GM03348 (cell line): ENCODE measurements at regions not wholly inside any gene's neighbourhood (a gene's known extent, or its start where the extent isn't known, plus 50 kb on each side); places are given as distances from the start of the nearest gene placed in this dataset.

Experiments
- DNase-seq: peaks from one replicate; pipeline ENCODE4 v3.0.0; 2012; ENCODE audit warnings: low spot score

DNA sequence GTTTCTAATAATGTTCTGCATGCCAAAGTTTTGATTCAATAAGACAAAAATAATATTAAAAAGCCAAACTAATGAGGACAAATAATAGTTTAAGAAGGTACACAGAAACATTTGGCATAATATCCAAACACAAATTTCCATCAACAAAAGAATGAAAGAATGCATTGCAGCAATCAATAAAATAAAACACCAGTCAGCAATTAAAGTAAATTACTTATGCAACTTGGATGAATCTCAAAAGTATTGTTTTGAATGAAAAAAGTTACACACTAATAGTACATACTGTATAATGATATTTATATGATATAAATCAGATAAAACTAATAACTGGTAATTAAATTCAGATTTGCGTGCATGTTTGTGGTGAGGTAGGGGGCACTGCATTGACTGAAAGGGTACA, 285.5 kb upstream of the PCDH10 start:
- DNase-seq, result no peak

DNA sequence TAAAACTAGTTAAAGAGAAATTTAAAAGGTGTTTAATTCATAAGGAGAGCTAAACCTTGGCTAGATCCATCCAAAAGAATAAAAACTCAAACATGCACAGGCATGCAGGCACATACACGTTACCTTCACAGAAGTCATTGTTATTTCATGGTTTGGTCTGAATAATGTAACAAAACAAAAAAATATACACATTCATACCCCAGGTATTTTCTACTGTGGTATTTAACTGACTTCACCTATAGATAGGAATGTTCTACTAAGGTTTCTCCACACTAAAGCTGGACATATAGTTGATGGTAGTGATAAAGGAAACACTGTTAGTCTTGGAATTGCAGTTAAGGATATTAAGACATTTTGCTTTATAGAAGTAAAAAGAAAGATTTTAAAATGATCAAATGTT, 283.6 kb upstream of the PCDH10 start:
- DNase-seq, result no peak

DNA sequence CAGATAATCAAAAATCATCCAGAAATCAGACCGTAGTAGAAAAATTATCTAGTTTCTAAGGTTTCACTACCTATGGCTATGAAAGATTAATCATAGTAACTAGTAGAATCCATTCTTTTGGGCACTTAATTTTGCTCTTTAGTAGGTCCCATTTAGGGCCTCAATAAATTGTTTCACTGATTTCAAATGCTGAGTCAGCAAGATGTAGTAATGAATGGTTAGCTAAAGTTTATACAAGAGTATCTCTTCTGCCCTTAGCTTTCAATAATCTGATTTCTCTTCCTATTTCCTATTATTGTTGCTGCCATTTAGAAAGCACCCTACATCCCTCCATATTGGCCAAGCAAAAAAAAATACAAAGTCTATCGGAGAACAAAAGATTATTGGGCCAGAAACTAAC, 283.2 kb upstream of the PCDH10 start:
- DNase-seq, result no peak

DNA sequence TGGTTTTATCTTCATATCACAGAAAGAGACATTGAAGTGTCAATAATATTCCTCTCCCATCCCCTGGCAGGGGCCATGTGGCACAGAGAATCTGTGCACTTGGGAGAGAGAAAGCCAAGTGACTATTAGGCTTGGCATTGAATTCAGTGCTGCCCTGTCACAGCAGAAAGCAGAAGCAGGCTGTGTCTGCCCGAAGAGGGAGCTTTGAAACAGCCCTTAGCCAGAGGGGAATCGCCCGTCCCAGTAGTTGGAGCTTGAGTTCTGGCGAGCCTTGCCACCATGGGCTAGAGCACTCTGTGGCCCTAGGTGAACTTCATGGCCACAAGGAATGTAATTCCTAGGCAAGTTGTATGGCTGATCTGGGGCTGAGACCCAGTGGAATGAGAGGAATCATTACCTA, 282.5 kb upstream of the PCDH10 start:
- no peak for DNase-seq

DNA sequence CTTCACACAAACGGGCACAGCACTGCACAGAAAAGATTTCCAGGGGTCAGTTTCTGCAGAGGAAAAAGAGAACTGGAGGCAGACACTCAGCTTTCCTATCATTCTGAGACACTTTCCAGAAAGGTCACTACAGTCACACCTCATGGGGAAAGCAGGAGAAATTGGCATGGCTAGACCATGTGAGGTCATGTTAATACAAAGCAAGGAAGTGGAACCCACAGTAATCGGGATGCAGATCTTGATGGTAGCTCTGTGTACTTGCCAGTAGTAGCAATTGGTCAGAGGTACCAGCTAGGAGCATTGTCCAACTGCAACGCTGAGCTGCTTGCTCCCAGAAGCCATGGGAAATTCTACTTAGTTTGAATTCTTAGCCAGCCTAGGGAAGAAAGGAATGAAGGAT, 255.3 kb upstream of the PCDH10 start:
- no peak for DNase-seq

DNA sequence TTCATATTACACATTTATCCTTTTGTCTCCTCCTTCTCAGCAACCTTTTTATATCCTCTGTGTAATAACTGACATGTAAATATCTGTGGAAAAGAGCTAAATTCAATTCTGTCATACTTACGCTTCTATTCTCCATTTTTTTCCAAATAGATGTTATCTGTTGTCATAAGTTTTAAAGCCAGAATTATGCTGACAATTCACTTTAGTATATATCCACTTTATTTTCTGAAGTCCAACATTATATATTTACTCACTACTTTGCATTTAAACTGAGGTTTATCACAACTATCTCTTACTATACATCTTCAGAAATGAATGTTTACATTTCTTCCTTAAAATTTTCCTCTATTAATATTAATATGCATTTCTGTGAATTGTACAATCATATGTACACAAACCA, 247.9 kb upstream of the PCDH10 start:
- no peak for DNase-seq

DNA sequence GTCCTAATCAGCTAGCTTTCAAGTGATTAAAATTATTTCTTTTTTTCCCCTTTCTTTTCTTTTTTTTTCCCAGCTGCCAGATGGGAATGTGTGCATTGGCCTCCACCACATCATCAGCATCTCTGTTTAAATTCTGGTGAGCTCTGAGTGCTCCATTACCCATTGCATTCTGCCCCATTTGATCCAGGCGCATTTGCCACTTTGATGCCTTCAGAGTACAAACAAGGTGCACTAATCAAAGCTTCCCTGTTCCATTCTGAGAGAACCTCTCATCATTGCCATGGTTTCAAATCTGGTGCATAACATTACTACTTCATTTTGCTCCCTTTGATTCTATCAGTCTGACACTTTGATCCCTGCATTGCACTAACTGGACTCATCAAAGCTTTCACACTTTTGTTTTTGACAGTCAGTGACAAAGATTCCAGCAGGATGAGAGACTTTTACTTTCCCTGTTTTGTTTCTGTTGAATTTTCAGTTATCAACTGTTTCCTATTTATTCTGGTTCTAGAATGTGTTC, 238.8 kb upstream of the PCDH10 start:
- DNase-seq, result no peak

DNA sequence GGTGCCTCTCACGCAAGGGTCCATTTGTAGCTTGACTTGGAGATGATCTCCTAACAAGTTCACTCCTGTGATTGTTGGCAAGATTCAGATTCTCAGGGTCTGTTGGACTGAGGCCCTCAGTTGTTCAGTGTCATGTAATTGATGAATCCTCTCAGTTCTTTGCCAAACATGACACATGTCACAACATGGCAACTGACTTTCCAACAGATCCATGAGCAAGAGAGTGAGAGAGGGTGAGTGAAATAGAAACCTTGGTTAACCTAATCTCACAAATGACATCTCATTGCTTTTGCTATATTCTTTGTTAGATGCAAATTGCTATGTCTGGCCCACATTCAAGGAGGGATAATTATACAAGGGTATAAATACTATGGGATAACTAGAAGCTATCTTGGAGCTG, 231.0 kb upstream of the PCDH10 start:
- DNase-seq, result no peak

DNA sequence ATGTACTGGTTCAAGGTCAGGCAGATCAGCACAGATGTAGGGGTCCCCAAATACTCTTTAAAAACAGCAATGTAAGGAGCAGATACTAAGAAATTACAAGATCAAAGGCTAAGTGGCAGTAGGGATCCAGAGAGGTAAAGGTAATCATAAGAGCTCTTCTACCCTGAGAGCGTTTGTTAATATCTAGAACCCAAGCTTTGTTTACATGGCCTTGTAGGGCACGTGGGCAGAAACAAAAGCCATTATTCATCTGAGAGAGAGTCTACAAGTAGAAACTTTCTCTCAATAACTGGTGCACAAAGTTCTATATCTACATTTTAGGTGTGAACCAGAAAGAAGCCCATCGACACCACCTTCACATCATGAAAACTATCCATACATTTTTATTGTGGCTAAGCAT, 225.6 kb upstream of the PCDH10 start:
- no peak for DNase-seq

DNA sequence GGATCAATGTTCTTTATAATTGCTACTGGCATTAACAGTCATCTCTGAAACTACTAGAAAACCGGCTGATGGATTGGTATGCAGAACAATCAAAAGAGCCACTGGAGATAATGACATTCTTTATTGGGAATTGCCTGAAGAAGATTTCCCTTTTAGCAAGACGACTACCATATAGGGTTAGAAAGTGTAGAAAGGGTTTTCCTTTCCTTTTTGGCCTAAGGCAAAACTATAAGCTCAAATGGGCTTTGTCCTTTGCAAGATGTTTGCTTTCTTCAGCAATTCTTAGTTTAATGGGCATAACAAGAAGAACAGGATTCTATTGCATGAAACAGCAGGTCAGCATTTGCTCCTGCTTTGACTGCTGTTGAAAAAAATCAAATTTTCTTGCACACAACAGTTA, 214.2 kb upstream of the PCDH10 start:
- no peak for DNase-seq

DNA sequence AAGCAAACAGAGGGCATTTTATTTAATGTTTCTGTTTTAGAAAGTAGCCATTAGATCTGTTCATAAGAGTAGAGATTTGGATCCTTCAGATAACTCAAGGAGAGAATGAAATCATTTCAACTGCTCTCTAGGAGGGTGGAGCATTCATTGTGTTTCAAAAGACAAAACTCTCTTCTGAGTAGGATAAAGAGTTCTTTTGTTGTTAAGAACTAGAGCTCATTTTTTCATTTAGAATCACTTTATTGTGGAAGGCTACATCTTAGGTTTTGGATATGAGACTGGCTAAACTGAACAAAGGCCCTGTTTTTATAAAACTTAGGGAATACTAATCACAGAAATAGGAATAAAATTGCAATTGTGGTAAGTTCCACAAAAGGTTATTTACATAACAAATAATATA, 193.9 kb upstream of the PCDH10 start:
- DNase-seq, result no peak

DNA sequence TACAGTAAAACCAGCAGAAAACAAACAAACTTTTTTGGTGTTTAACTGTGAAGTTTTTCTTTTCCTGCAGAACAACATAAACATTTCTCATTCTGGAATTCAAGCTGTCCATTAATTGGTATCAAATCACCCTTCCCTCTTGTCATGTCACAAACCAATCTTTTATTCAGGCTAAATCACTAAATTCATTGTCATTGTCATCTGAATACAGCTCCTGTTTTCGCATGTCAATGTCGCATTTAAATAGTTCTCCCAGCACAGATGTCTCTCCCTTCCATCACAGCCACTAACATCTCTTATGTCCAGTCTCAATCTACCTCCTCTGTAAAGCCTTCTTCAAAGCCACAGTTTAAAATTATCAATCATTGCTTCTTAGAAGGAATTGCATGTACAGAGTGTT, 192.1 kb upstream of the PCDH10 start:
- DNase-seq, result no peak

DNA sequence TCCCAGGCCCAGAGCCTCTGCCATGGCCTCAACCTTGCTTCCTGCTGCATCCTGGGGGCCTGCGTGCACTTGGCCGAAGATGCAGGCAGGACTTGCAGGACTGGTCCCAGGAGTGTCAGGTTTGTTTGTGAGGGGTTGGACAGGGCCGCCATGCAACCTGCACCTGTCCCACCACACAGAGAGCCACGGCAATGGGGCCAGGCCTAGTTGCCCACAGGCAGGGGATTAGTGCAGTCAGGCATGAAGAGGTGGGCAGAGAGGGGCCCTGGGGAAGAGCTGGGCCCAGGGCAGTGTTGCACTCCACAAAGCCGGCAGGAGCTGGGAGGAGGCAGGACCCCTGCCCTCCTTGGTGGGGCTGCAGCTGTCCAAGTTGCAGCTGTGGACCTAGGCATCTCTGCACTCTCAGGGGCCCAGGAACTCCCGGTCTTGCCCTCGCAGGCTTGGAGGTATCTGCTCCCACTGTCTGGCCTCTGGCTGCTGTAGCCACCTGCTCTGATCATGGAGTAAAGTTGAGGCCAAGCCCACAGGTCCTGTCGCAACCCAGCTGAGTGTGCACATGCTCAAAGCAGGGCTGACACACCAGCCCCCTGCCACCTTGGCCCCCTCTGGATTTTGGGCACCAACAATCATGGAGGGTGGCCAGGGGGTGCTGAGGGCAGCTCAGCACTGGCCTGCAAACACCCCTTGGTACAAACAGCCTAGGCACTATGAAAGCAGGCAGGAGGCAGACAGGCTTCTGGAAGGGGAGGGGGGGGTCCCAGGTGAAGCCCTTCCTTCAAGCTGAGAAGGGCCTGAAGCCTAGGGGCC, 190.4 kb upstream of the PCDH10 start:
- no peak for DNase-seq

DNA sequence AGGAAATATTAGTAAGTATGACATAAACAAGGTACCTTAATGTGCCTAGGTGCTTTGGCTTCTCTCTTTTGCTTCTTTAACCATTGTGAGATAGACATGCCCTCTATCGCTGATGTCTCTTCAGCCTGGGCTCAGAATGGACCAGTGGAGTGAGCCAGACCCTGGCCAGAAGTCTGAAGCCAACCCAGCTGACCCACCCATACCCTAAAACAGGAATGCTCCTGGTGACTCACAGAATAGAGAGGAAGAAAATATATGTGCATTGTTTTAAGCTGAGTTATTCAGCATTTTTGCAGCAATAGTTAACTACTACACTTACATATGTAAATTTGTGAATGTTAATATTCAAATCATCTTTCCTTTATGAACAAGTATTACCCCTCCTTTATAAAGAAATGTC, 167.5 kb upstream of the PCDH10 start:
- no peak for DNase-seq

DNA sequence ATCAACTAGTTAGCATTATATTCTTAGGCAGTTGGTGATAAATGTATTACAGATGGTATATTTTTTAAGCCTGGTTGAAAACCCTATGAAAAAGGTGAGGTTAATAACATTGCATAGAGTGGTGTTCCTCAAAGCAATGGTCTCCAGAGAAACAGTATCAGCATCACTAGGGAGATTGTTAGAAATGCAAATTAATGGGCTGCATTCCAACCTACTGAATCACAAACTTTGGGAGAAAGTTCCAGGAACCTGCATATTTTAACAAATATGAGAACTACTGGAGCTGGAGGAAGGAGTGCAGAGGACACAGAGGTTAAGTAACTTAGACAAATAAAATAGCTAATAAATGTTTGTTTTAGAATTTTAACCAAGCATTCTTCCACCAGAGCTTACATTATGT, 166.9 kb upstream of the PCDH10 start:
- DNase-seq, result no peak

DNA sequence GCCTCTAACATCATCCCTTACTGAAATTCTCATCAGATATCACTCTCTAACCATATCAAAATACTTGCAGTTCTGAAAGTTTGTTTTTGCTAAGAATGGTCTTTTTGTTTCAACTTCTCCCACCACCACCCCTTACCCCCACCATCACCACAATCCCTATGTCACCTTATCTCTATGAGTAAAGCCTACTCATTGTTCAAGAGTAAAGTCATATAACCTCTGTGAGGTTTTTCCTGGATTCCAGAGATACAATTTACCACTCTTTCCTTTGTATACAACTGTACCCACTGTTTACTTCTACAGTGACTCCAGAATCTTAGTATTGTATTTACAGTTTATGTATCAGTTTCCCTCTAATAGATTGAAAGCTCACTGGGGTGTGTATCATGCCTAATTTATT, 158.0 kb upstream of the PCDH10 start:
- DNase-seq, result no peak

DNA sequence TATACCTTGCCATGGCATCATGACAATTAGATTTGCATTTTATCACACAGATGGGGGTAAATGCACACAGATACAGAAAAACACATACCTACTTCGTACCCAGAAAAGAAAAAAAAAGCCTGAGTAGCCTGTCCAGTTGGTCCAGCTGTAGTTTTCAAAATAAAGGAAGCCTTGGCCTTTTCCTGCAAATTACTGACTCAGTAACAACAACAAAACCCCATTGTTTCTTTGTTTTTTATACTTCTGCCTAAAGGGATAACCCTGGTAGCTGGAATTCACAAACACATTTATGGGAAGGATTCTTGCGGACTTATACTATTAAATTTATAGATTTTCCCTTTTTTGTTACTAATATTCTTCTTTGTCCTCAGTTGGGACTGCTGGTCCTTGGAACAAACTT, 156.4 kb upstream of the PCDH10 start:
- no peak for DNase-seq

DNA sequence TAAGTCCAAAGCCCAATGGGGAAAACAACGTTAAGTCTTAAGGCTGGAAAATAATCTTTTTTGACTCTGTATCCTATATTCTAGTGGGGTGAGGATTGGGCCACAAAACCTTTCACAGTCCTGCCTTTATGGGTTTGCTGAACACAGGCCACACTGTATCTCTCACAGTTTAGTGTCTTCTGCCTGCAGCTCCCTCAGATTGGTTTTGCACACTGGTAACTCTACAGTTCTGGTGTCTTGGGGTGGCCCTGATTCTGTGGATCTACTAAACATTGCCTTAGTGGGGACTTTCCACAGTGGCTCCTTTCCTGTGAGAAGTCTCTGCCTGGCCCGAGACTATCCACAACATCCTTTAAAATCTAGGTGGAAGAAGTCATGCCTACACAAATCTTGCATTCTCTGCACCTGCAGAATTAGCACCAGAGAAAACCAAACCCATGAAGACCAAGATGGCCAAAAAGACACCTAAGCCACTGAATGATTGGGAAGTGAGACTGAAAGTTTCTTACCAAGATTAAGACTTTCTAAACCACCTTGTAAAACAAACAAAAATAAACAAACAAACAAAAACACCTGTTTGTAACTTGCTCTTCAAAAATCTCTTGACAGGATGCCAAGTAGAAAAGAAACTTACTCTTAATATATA, 150.4 kb upstream of the PCDH10 start:
- no peak for DNase-seq

DNA sequence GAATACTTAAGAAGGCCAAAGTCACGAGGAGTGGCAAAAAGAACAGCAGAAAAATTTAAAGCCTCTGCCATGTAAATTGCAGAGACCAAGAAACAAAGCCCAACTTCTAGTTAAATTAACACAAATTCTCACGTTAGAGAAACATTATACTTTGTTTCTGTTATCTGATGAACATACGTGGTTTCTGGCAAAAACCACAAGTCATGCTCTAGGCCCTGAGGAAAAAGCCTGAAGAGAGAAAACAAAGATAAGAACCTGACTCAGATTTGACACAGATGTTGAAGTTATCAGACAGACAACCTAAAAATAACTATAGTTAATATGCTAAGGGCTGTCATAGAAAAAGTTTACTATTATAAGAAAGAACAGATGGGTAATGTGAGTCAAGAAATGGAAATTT, 149.1 kb upstream of the PCDH10 start:
- DNase-seq, result no peak

DNA sequence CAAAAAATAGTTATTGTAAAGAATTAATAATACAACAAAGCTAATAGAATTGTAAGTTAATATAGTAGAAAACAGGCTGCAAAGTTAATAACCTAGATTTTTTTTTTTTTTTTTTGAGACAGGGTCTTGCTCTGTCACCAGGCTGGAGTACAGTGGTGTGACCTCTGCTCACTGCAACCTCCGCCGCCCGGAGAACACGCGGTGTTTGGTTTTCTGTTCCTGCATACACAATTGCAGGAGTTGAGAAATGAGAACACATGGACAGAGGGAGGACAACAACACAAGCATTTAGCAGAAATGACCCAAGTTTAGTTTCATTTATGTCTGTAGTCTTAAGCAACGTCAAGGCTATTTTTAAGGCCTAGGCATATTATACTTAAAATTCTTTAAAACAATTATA, 145.9 kb upstream of the PCDH10 start:
- no peak for DNase-seq

DNA sequence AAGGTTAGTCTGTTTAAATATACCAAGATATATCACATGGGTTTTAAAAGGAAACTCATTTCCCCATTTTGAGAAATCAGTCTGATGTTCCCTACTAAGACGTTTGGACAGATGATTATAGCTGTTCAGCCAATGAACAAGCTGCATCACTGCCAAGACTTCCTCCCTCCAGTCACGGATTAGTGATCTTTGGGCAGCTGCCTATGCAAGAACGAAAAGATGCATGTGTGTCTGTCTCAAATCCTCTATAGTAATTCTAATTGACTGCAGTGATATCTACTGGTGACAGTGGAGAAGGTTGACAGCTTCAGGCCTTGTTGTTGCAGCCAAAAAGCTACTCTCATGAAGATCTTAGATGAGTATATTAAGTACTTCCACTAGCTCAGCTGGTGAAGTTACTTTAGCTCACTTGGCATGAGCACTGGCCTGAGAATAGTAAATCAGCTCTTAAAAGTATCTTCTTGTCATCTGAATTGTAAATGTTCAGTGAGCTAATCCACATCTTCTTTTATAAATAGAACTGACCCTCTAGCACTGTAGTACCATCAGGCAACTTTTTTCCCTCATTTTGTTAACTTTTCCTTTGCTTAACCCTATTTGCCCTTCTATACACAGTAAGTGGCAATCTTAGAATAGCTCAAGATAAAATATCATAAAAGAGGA, 134.5 kb upstream of the PCDH10 start:
- DNase-seq, result no peak

DNA sequence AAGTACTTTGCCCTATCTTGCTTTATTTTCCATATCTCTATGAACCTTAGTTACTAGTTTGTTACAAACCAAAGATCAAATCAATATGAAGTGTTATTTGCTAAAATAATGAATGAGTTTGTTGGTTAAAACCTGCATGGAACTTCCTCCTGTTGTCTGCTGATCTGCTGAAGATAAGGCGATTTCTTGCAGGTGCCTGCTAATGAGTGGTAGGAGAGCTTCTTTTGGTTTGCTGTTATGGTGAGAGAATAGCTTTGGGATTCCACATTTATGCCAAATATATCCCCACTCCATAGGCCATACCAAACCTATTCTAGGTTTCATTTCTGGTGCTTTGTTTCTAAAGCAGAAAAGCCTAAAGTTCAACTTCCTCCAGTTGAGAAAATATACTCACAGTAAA, 103.8 kb upstream of the PCDH10 start:
- no peak for DNase-seq

DNA sequence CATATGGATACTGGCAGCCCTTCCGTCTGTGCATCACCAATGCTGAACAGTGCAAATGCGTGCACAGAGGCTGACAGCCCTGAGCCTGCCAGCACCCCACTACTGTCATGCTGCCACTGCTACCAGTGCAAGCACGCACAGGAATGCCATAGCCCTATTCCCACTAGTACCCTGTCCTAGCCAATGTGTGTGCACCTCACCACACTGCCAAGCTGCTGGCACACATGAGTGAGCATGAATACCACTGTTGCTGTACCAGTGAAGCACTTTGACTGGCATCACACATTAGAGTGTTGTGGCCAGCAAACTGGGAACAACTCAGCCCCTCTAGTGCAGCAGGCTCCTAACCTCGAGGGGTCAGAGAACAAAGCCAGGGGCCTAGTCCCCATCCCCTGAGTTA, 102.9 kb upstream of the PCDH10 start:
- no peak for DNase-seq
